ENCODE measurements at regions not wholly inside any gene's neighbourhood (a gene's known extent, or its start where the extent isn't known, plus 50 kb on each side); places are given as distances from the start of the nearest gene placed in this dataset.

DNA sequence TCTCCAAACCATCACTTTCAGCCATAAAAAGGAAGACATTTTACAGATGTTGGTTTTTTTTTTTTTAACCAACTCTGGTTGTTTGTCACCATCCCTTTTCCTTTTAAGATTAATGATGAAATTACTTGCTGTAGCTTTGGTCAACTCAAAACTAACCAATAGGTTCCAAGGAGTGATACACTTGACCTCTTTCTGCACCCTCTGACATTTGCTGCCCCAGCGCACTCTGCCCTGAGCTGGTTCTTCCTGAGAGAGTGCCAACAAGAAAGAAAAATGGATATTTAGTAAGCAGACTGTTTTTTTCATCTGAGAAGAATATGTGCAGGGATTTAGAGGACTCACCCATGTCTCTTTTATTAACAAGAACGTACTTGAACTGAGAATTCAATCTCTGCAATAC is 520.0 kb downstream of the TXNL1 start (continued):
- TF ChIP-seq, protein P1, sequence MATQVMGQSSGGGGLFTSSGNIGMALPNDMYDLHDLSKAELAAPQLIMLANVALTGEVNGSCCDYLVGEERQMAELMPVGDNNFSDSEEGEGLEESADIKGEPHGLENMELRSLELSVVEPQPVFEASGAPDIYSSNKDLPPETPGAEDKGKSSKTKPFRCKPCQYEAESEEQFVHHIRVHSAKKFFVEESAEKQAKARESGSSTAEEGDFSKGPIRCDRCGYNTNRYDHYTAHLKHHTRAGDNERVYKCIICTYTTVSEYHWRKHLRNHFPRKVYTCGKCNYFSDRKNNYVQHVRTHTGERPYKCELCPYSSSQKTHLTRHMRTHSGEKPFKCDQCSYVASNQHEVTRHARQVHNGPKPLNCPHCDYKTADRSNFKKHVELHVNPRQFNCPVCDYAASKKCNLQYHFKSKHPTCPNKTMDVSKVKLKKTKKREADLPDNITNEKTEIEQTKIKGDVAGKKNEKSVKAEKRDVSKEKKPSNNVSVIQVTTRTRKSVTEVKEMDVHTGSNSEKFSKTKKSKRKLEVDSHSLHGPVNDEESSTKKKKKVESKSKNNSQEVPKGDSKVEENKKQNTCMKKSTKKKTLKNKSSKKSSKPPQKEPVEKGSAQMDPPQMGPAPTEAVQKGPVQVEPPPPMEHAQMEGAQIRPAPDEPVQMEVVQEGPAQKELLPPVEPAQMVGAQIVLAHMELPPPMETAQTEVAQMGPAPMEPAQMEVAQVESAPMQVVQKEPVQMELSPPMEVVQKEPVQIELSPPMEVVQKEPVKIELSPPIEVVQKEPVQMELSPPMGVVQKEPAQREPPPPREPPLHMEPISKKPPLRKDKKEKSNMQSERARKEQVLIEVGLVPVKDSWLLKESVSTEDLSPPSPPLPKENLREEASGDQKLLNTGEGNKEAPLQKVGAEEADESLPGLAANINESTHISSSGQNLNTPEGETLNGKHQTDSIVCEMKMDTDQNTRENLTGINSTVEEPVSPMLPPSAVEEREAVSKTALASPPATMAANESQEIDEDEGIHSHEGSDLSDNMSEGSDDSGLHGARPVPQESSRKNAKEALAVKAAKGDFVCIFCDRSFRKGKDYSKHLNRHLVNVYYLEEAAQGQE (IDR thresholded peaks at IDR 0.05), result no peak
- TF ChIP-seq FOSB (CRISPR knock-in tag; IDR thresholded peaks at IDR 0.05) (no peak), RAD21 (conservative IDR thresholded peaks at IDR 0.05 in 1 of 2, IDR thresholded peaks at IDR 0.05 in 1 of 2) (no peak)
- TF ChIP-seq, protein P2, sequence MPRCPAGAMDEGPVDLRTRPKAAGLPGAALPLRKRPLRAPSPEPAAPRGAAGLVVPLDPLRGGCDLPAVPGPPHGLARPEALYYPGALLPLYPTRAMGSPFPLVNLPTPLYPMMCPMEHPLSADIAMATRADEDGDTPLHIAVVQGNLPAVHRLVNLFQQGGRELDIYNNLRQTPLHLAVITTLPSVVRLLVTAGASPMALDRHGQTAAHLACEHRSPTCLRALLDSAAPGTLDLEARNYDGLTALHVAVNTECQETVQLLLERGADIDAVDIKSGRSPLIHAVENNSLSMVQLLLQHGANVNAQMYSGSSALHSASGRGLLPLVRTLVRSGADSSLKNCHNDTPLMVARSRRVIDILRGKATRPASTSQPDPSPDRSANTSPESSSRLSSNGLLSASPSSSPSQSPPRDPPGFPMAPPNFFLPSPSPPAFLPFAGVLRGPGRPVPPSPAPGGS (IDR thresholded peaks at IDR 0.05), result no peak

DNA sequence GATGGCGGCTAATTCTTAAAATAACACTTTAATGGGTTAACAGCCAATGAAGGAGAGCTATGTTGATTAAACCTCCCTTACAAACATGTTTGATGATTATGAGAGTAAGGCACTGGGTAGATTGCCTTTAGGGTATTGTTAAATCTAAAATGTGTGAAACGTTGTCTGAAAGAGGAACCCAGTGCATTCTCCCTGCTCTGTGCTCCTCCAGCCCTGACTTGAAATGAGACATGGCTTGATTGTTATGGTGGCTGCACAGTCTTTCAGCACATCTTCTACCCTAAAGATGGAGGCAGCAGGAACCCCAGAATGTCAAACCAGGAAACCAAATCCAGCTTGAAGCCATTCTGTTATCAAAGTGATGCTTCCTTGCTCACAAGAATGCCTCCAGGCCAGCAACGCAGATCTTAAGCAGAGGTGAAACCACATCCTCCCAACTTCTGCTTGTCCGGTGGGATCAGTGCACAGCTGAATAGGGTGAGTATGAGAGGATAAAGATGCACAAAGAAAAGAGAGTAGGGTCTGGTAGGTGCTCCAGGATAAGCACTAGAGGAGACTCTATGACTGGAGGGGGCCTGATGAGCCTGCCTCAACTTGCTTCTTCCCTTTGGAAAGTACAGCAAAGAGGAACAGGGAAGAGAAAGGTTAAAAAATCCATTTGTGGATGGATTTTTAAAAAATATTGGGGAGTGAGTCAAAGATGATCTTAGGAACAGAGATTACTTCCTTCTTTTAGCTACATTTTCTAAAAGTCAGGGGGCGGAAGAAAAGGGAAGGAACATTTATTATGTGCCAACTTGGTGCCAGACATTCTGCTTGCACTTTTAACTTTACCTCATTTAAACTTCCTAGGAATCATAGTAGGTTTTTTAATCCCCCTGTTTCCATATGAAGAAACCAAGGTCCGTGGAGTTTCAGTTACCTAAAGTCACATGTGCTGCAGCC is 523.0 kb downstream of the TXNL1 start:
- no peaks in the 10 kb centered on the region for H3K9me3 ChIP-seq
- ATAC-seq, result no peak
- TF ChIP-seq CHD2 (IDR thresholded peaks at IDR 0.05; ENCODE audit: low read length, partially characterized antibody) (no peak), HEYL (CRISPR knock-in tag; IDR thresholded peaks at IDR 0.05) (no peak), ESRRA (IDR thresholded peaks at IDR 0.05; ENCODE audit: borderline replicate concordance, low read length) (no peak), NFE2L2 (conservative IDR thresholded peaks at IDR 0.05; ENCODE audit: low read length) (no peak)
- TF ChIP-seq, protein P3, sequence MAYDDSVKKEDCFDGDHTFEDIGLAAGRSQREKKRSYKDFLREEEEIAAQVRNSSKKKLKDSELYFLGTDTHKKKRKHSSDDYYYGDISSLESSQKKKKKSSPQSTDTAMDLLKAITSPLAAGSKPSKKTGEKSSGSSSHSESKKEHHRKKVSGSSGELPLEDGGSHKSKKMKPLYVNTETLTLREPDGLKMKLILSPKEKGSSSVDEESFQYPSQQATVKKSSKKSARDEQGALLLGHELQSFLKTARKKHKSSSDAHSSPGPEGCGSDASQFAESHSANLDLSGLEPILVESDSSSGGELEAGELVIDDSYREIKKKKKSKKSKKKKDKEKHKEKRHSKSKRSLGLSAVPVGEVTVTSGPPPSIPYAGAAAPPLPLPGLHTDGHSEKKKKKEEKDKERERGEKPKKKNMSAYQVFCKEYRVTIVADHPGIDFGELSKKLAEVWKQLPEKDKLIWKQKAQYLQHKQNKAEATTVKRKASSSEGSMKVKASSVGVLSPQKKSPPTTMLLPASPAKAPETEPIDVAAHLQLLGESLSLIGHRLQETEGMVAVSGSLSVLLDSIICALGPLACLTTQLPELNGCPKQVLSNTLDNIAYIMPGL (CRISPR knock-in tag; IDR thresholded peaks at IDR 0.05; ENCODE audit: borderline replicate concordance), result no peak
- TF ChIP-seq, protein P4, sequence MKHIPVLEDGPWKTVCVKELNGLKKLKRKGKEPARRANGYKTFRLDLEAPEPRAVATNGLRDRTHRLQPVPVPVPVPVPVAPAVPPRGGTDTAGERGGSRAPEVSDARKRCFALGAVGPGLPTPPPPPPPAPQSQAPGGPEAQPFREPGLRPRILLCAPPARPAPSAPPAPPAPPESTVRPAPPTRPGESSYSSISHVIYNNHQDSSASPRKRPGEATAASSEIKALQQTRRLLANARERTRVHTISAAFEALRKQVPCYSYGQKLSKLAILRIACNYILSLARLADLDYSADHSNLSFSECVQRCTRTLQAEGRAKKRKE (CRISPR knock-in tag; IDR thresholded peaks at IDR 0.05; ENCODE audit: low read depth), result no peak
- TF ChIP-seq, protein P5, sequence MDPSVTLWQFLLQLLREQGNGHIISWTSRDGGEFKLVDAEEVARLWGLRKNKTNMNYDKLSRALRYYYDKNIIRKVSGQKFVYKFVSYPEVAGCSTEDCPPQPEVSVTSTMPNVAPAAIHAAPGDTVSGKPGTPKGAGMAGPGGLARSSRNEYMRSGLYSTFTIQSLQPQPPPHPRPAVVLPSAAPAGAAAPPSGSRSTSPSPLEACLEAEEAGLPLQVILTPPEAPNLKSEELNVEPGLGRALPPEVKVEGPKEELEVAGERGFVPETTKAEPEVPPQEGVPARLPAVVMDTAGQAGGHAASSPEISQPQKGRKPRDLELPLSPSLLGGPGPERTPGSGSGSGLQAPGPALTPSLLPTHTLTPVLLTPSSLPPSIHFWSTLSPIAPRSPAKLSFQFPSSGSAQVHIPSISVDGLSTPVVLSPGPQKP (IDR thresholded peaks at IDR 0.05; ENCODE audit: low read depth, low read length), result no peak
- TF ChIP-seq, protein P6, sequence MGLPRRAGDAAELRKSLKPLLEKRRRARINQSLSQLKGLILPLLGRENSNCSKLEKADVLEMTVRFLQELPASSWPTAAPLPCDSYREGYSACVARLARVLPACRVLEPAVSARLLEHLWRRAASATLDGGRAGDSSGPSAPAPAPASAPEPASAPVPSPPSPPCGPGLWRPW (IDR thresholded peaks at IDR 0.05), result no peak
- POLR2A ChIA-PET, result no interaction called here
- no peaks in the 10 kb centered on the region for H3K4me1 ChIP-seq
- no peak for FAIRE-seq
- no peak overlapping the region for H3K27ac ChIP-seq
- no peak for DNase-seq (ENCODE audit: low read depth in 1 of 2, low spot score in 1 of 2)
- no peak overlapping the region for H3K4me3 ChIP-seq
- WGBS (ENCODE audit: missing lambda C conversion rate), result 40% methylated on average over 6 of the region's 6 CpGs
- H3K4me2 ChIP-seq, result no peak overlapping the region
- CTCF ChIA-PET, result no interaction called here
